CD8-positive, alpha-beta memory T cell (primary cell): ENCODE measurements at regions not wholly inside any gene's neighbourhood (a gene's known extent, or its start where the extent isn't known, plus 50 kb on each side); places are given as distances from the start of the nearest gene placed in this dataset.

Experiments used
- CTCF ChIA-PET: fragments of 350-600 bp; sonication (Branson Sonifier 250); formaldehyde crosslinking; loops from one replicate; lab custom pipeline; 2021; ENCODE audit warnings: antibody characterized with exemption; lab: Charles Lee
- POLR2A ChIA-PET: fragments of 350-600 bp; sonication (Branson Sonifier 250); formaldehyde crosslinking; loops from one replicate; lab custom pipeline; 2021; ENCODE audit warnings: antibody characterized with exemption; lab: Charles Lee
- DNase-seq, 5 donors: peaks; one replicate each; pipeline versions ENCODE4 v3.0.0 to v3.0.0-alpha.2; 2020 to 2022; ENCODE audit warnings: mixed read lengths in 1 of 5
- H3K27ac ChIP-seq: one replicate; pipeline ENCODE4 v1.7.0; 2013; ENCODE audit warnings: low read depth, mild to moderate bottlenecking, low read length, moderate library complexity
- H3K27me3 ChIP-seq: 2 replicates; pipeline ENCODE4 v1.7.0; 2013; ENCODE audit warnings: low read length, mild to moderate bottlenecking; ENCODE audit not compliant: insufficient read depth, poor library complexity, severe bottlenecking
- H3K36me3 ChIP-seq: 2 replicates; pipeline ENCODE4 v1.7.0; 2013; ENCODE audit warnings: mild to moderate bottlenecking, low read length, moderate library complexity; ENCODE audit not compliant: insufficient read depth
- H3K4me1 ChIP-seq: 2 replicates; pipeline ENCODE4 v1.7.0; 2013; ENCODE audit warnings: mild to moderate bottlenecking, low read length, moderate library complexity; ENCODE audit not compliant: insufficient read depth
- H3K4me3 ChIP-seq: 2 replicates; pipeline ENCODE4 v1.7.0; 2013; ENCODE audit warnings: mild to moderate bottlenecking, low read length
- H3K9me3 ChIP-seq: 2 replicates; pipeline ENCODE4 v1.7.0; 2013; ENCODE audit warnings: mild to moderate bottlenecking, low read length
- H3K27ac Mint-ChIP-seq, 8 donors: one replicate each; pipeline ENCODE4 v1.8.0; 2020 to 2021; ENCODE audit warnings: mixed read lengths in 8 of 8, mild to moderate bottlenecking in 6 of 8, inconsistent platforms in 3 of 8, moderate library complexity in 3 of 8
- H3K27me3 Mint-ChIP-seq, 2 donors: one replicate each; pipeline ENCODE4 v1.8.0; 2020 to 2021; ENCODE audit warnings: mixed read lengths in 2 of 2, mild to moderate bottlenecking in 1 of 2, moderate library complexity in 1 of 2
- H3K36me3 Mint-ChIP-seq, 3 donors: one replicate each; pipeline ENCODE4 v1.8.0; 2020 to 2021; ENCODE audit warnings: mixed read lengths in 3 of 3, inconsistent platforms in 1 of 3, mild to moderate bottlenecking in 1 of 3
- H3K4me1 Mint-ChIP-seq, 3 donors: one replicate each; pipeline ENCODE4 v1.8.0; 2020 to 2021; ENCODE audit warnings: mixed read lengths in 3 of 3, inconsistent platforms in 1 of 3, mild to moderate bottlenecking in 1 of 3
- H3K4me3 Mint-ChIP-seq, 7 donors: one replicate each; pipeline ENCODE4 v1.8.0; 2020 to 2021; ENCODE audit warnings: mixed read lengths in 7 of 7, mild to moderate bottlenecking in 6 of 7, moderate library complexity in 4 of 7, inconsistent platforms in 2 of 7
- H3K9me3 Mint-ChIP-seq, 5 donors: one replicate each; pipeline ENCODE4 v1.8.0; 2020 to 2022; ENCODE audit warnings: mixed read lengths in 5 of 5, mild to moderate bottlenecking in 3 of 5, moderate library complexity in 2 of 5, inconsistent platforms in 1 of 5

- ChIA-PET POLR2A (no interaction called here), CTCF (no interaction called here)
- Mint-ChIP-seq H3K27me3 (peaks cover 3 to 9% of the 10 kb centered on the region in 2 donors), H3K27ac (no peak overlapping the region), H3K4me3 (no peak overlapping the region), H3K4me1 (no peaks in the 10 kb centered on the region), H3K9me3 (no peaks in the 10 kb centered on the region), H3K36me3 (no peaks in the 10 kb centered on the region)
- no peaks in the 10 kb centered on the region for H3K36me3 ChIP-seq
- no peaks in the 10 kb centered on the region for H3K27me3 ChIP-seq
- no peak overlapping the region for H3K4me3 ChIP-seq
- peak in 1 of 5 donors; percentile 22 for DNase-seq
- H3K4me1 ChIP-seq: no peaks in the 10 kb centered on the region
- H3K9me3 ChIP-seq: no peaks in the 10 kb centered on the region
- no peak overlapping the region for H3K27ac ChIP-seq
These were observed 80.9 kb upstream of the CTDP1 start for GRCh38 chr18:79598633-79599175.

- POLR2A ChIA-PET: no interaction called here
These were observed 80.1 kb upstream of the CTDP1 start for GRCh38 chr18:79599441-79599931.

GRCh38 chr18:79600141-79600540 is 79.5 kb upstream of the CTDP1 start:
- no peaks in the 10 kb centered on the region for H3K4me1 Mint-ChIP-seq
- H3K27ac Mint-ChIP-seq: no peak overlapping the region
- no peaks in the 10 kb centered on the region for H3K36me3 Mint-ChIP-seq
- H3K4me3 Mint-ChIP-seq: no peak overlapping the region
- Histone ChIP-seq H3K4me3 (no peak overlapping the region), H3K27ac (no peak overlapping the region), H3K9me3 (no peaks in the 10 kb centered on the region), H3K27me3 (no peaks in the 10 kb centered on the region), H3K4me1 (no peaks in the 10 kb centered on the region), H3K36me3 (no peaks in the 10 kb centered on the region)
- DNase-seq: peak in 1 of 5 donors; percentile 35
- no peaks in the 10 kb centered on the region for H3K9me3 Mint-ChIP-seq
- H3K27me3 Mint-ChIP-seq: peaks cover under 1 to 9% of the 10 kb centered on the region in 2 donors
- CTCF ChIA-PET: interaction anchor here (1.5 kb wide), 1 partner anchor 219 kb away, joined by 3 read pairs; no protein-coding TSS in a partner anchor
- POLR2A ChIA-PET: no interaction called here

More at GRCh38 chr18:79599441-79599931, 80.1 kb upstream of the CTDP1 start:
- H3K36me3 ChIP-seq: no peaks in the 10 kb centered on the region
- Mint-ChIP-seq H3K36me3 (no peaks in the 10 kb centered on the region), H3K4me1 (no peaks in the 10 kb centered on the region), H3K27ac (no peak overlapping the region), H3K9me3 (no peaks in the 10 kb centered on the region), H3K27me3 (peaks cover 3 to 9% of the 10 kb centered on the region in 2 donors), H3K4me3 (no peak overlapping the region)
- H3K27me3 ChIP-seq: no peaks in the 10 kb centered on the region
- no peaks in the 10 kb centered on the region for H3K4me1 ChIP-seq
- no peak overlapping the region for H3K4me3 ChIP-seq
- DNase-seq: peak in 1 of 5 donors; percentile 26
- CTCF ChIA-PET: no interaction called here
- no peak overlapping the region for H3K27ac ChIP-seq
- H3K9me3 ChIP-seq: no peaks in the 10 kb centered on the region

- ChIA-PET POLR2A (no interaction called here), CTCF (interaction anchor here (1.5 kb wide), 1 partner anchor 219 kb away, joined by 3 read pairs; no protein-coding TSS in a partner anchor)
- Mint-ChIP-seq H3K27ac (no peak overlapping the region), H3K9me3 (no peaks in the 10 kb centered on the region), H3K4me1 (no peaks in the 10 kb centered on the region), H3K27me3 (peaks cover 0 to 9% of the 10 kb centered on the region in 2 donors), H3K36me3 (no peaks in the 10 kb centered on the region), H3K4me3 (no peak overlapping the region)
- Histone ChIP-seq H3K4me1 (no peaks in the 10 kb centered on the region), H3K9me3 (no peaks in the 10 kb centered on the region), H3K4me3 (no peak overlapping the region), H3K27ac (no peak overlapping the region), H3K36me3 (no peaks in the 10 kb centered on the region), H3K27me3 (no peaks in the 10 kb centered on the region)
- no peak for DNase-seq
These were observed 79.0 kb upstream of the CTDP1 start for GRCh38 chr18:79600596-79600995.

GRCh38 chr18:79601234-79601633 is 78.4 kb upstream of the CTDP1 start:
- CTCF ChIA-PET: interaction anchor here (1.5 kb wide), 1 partner anchor 220 kb away, joined by 3 read pairs; no protein-coding TSS in a partner anchor
- Mint-ChIP-seq H3K4me3 (no peak overlapping the region), H3K36me3 (no peaks in the 10 kb centered on the region), H3K4me1 (no peaks in the 10 kb centered on the region), H3K27ac (no peak overlapping the region), H3K9me3 (no peaks in the 10 kb centered on the region), H3K27me3 (peaks cover 0 to 6% of the 10 kb centered on the region in 2 donors)
- H3K36me3 ChIP-seq: no peaks in the 10 kb centered on the region
- POLR2A ChIA-PET: no interaction called here
- H3K27ac ChIP-seq: peak overlapping the region; percentile 16
- no peaks in the 10 kb centered on the region for H3K27me3 ChIP-seq
- no peak for DNase-seq
- no peaks in the 10 kb centered on the region for H3K4me1 ChIP-seq
- no peak overlapping the region for H3K4me3 ChIP-seq
- no peaks in the 10 kb centered on the region for H3K9me3 ChIP-seq

- POLR2A ChIA-PET: no interaction called here
- CTCF ChIA-PET: no interaction called here
- no peaks in the 10 kb centered on the region for H3K36me3 Mint-ChIP-seq
These were observed 76.0 kb upstream of the CTDP1 start for GRCh38 chr18:79603321-79604204.

GRCh38 chr18:79604205-79604912 is 75.2 kb upstream of the CTDP1 start:
- Mint-ChIP-seq H3K27me3 (peaks cover 1 to 4% of the 10 kb centered on the region in 2 donors), H3K4me3 (no peak overlapping the region), H3K27ac (no peak overlapping the region), H3K9me3 (no peaks in the 10 kb centered on the region), H3K36me3 (no peaks in the 10 kb centered on the region), H3K4me1 (no peaks in the 10 kb centered on the region)
- Histone ChIP-seq H3K4me1 (no peaks in the 10 kb centered on the region), H3K27ac (no peak overlapping the region), H3K4me3 (no peak overlapping the region), H3K9me3 (no peaks in the 10 kb centered on the region), H3K36me3 (no peaks in the 10 kb centered on the region), H3K27me3 (no peaks in the 10 kb centered on the region)
- POLR2A ChIA-PET: no interaction called here
- peak in 1 of 5 donors; percentile 26 for DNase-seq
- CTCF ChIA-PET: no interaction called here

More at GRCh38 chr18:79603321-79604204, 76.0 kb upstream of the CTDP1 start:
- Histone ChIP-seq H3K36me3 (no peaks in the 10 kb centered on the region), H3K4me1 (no peaks in the 10 kb centered on the region), H3K9me3 (no peaks in the 10 kb centered on the region), H3K4me3 (no peak overlapping the region), H3K27me3 (no peaks in the 10 kb centered on the region), H3K27ac (no peak overlapping the region)
- Mint-ChIP-seq H3K9me3 (no peaks in the 10 kb centered on the region), H3K27me3 (peaks cover under 1 to 4% of the 10 kb centered on the region in 2 donors), H3K4me1 (no peaks in the 10 kb centered on the region), H3K27ac (no peak overlapping the region), H3K4me3 (no peak overlapping the region)
- DNase-seq: peak in 1 of 5 donors; percentile 35
